IPS-18a (cell line): ENCODE measurements at regions not wholly inside any gene's neighbourhood (a gene's known extent, or its start where the extent isn't known, plus 50 kb on each side); places are given as distances from the start of the nearest gene placed in this dataset.

Source experiments
- H3K27ac ChIP-seq: one replicate; pipeline ENCODE4 v1.5.1; 2013; ENCODE audit warnings: low read length
- H3K27me3 ChIP-seq: one replicate; pipeline ENCODE4 v1.6.1; 2013; ENCODE audit warnings: mild to moderate bottlenecking, low read length; ENCODE audit not compliant: control insufficient read depth, insufficient read depth
- H3K36me3 ChIP-seq: one replicate; pipeline ENCODE4 v1.6.1; 2013; ENCODE audit warnings: low read depth, low read length; ENCODE audit not compliant: control insufficient read depth
- H3K4me1 ChIP-seq: one replicate; pipeline ENCODE4 v1.6.1; 2013; ENCODE audit warnings: low read depth, low read length; ENCODE audit not compliant: control insufficient read depth
- H3K4me3 ChIP-seq: one replicate; pipeline ENCODE4 v1.5.1; 2013; ENCODE audit warnings: low read length
- H3K9ac ChIP-seq: one replicate; pipeline ENCODE4 v1.6.1; 2013; ENCODE audit warnings: mild to moderate bottlenecking, low read length, moderate library complexity
- H3K9me3 ChIP-seq: one replicate; pipeline ENCODE4 v1.6.1; 2013; ENCODE audit warnings: low read depth, low read length; ENCODE audit not compliant: control insufficient read depth

DNA sequence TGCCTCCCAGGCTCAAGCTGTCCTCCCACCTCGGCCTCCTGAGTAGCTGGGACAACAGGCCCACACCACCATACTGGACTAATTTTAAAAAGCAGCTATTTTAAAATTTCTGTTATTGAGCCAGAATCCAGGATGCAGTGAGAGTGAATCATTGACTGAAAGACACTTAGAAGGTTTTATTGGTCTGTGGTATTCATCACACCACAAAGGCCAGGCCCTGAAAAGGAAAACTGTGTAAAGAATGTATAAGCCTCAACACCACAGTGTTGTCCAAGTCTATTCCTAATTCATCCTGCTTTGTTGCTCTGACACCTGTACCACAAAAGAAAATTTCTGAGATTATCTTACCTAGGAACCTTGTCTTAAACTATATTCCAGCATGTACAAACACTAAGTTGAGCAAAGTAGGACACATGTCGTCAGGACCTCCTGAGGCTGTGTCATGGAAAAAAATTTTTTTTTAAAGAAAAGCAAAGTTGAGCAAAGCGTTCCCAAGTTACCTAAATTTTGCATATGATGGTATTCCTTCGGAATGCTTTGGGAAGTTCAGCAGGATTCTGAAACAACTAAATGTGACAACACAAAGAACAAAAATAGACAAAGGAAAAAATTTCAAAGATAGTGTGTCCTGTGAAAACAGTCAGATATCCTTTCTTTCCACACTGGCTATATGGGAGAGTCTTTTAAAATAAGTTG is 129.6 kb upstream of the MKLN1 start:
- Histone ChIP-seq H3K36me3 (no peaks in the 10 kb centered on the region), H3K4me1 (peaks cover 3% of the 10 kb centered on the region), H3K9ac (no peak overlapping the region), H3K27me3 (no peaks in the 10 kb centered on the region), H3K4me3 (no peak overlapping the region), H3K27ac (no peak overlapping the region), H3K9me3 (no peaks in the 10 kb centered on the region)

DNA sequence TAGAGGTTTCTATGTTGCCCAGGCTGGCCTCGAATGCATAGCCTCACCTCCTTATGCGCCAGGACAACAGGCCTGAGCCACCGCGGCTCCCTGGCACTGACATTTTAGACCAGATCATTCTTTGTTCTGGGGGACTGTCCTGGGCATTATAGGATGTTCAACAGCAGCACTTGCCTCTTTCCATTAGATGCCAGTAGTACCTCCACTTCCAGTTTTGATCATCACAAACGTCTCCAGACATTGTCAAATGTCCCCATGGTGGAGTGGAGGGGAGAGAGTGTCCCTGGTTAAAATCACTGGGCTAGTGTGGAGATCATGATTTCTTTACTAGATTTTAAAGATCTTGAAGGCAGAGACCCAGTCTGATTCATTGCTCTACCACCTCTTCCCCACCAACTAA is 125.2 kb upstream of the MKLN1 start:
- H3K27ac ChIP-seq = no peak overlapping the region

DNA sequence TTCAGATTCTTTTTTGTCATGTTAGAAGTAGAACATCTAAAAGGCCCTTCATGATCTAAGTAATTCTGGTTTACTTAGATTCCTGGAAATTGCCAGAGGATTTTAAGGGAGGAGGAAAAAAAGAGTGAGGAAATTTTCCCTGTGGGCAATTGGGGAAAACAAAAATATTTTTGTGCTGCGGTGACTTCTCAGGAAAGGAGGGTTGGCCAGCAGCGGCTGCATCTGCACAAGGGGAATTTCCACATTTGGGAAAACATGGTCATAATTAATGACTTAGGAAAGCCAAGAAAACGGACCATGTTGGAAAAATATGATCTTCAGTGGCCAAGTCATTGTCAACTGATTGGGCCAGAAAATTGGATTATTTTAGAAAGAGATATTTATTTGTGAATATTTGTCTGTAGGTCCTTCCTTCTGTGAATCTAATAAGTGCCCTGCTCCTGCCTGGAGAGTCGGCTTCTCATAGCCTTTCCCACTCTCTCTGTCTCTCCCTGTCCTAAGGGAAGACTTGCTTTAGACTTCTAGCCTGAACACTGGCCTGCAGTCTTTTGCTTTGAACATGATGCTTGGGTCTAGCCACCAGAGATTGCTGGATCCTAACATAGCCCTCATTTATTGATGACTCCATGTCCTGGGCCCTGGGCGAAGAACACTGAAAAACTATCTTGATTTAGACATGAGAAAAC is 124.2 kb upstream of the MKLN1 start:
- no peak overlapping the region for H3K4me3 ChIP-seq
- peaks cover 3% of the 10 kb centered on the region for H3K4me1 ChIP-seq
- no peaks in the 10 kb centered on the region for H3K9me3 ChIP-seq
- no peak overlapping the region for H3K27ac ChIP-seq
- H3K36me3 ChIP-seq = no peaks in the 10 kb centered on the region
- H3K27me3 ChIP-seq = no peaks in the 10 kb centered on the region
- no peak overlapping the region for H3K9ac ChIP-seq

More for the DNA sequence above, 125.2 kb upstream of the MKLN1 start:
- H3K9me3 ChIP-seq = no peaks in the 10 kb centered on the region
- H3K4me1 ChIP-seq = peaks cover 3% of the 10 kb centered on the region
- H3K27me3 ChIP-seq = no peaks in the 10 kb centered on the region
- no peak overlapping the region for H3K9ac ChIP-seq
- H3K4me3 ChIP-seq = no peak overlapping the region
- H3K36me3 ChIP-seq = no peaks in the 10 kb centered on the region

DNA sequence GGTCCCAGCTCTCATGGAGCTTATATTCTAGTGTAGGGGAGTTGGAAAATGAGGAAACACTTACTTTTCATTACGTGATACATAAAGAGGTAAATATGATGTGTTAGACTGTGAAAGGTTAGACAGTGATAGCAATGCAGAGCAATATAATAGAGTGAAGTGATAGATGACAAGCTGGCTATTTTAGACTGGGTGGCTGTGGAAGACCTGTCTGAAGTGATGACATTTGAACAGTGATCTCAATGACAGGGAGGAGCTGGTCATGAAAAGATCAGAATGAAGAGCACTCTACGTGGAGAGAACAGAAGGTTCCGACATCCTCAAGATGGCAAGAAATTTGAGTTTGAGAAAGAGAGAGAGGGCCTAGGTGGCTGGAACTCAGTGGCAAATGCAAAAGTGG is 118.9 kb upstream of the MKLN1 start:
- no peaks in the 10 kb centered on the region for H3K9me3 ChIP-seq
- H3K27ac ChIP-seq = no peak overlapping the region
- no peak overlapping the region for H3K4me3 ChIP-seq
- no peaks in the 10 kb centered on the region for H3K27me3 ChIP-seq
- no peak overlapping the region for H3K9ac ChIP-seq
- peaks cover 10% of the 10 kb centered on the region for H3K4me1 ChIP-seq
- H3K36me3 ChIP-seq = no peaks in the 10 kb centered on the region

DNA sequence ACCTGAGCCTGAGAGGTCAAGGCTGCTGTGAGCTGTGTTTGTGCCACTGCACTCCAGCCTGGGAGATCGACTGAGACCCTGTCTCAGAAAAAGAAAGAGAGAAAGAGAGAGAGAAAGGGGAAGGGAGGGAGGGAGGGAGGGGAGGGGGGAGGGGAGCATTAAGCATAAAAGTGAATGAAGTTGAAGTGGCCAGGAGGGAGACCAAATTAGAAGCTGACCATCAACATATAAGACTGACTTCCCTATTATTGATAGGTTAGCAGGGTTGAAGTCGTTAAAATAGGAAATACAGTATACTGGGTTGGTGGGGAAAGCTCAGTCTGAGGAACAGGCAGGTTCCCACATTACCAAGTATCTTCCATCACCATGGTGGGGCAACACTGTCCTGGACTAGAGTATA is 117.1 kb upstream of the MKLN1 start:
- no peaks in the 10 kb centered on the region for H3K27me3 ChIP-seq

DNA sequence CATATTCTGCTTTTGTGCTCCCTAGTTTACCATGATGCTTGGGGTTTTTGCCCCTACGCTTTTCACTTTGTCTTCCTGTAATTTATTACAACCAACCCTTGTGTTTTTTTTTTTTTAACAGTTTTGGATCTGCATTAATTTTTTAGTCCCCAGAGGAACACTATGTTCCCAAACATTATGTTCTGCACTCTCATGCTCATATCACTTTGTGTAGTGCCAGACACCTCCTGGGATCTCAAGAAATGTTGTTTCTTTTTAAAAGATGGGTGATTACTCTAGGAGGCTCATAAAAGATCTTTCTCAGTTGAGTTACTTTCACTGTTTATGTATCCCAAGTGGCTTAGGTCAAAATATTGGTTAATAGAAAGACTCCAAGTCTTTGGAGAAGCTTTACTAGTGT is 116.2 kb upstream of the MKLN1 start:
- peaks cover 10% of the 10 kb centered on the region for H3K4me1 ChIP-seq
- H3K4me3 ChIP-seq = no peak overlapping the region
- H3K36me3 ChIP-seq = no peaks in the 10 kb centered on the region
- no peak overlapping the region for H3K9ac ChIP-seq
- no peaks in the 10 kb centered on the region for H3K9me3 ChIP-seq
- no peaks in the 10 kb centered on the region for H3K27me3 ChIP-seq
- no peak overlapping the region for H3K27ac ChIP-seq

More for the DNA sequence above, 117.1 kb upstream of the MKLN1 start:
- Histone ChIP-seq H3K9ac (no peak overlapping the region), H3K27ac (no peak overlapping the region), H3K4me1 (peaks cover 10% of the 10 kb centered on the region), H3K36me3 (no peaks in the 10 kb centered on the region), H3K9me3 (no peaks in the 10 kb centered on the region), H3K4me3 (no peak overlapping the region)

DNA sequence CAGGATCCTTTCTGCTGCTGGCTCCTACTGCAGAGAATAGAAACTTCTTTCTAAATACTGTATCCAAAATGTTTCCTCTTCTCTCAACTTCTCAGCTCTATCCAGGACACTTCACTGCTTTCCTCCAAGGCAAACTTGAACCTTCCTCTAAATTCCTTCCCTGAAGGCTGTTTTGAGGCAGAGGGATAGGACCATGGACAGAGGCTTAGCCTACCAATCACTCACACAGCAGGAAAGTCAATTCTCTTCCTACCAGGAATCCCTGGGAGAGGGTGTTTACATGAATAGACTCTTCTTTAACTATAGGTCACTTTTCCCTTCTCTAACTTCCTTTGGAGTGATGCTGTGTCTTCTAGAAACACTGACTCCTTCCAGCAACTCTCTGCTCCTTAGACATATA is 115.6 kb upstream of the MKLN1 start:
- Histone ChIP-seq H3K9me3 (no peaks in the 10 kb centered on the region), H3K4me1 (peaks cover 10% of the 10 kb centered on the region), H3K27ac (no peak overlapping the region), H3K4me3 (no peak overlapping the region), H3K27me3 (no peaks in the 10 kb centered on the region), H3K36me3 (no peaks in the 10 kb centered on the region), H3K9ac (no peak overlapping the region)

DNA sequence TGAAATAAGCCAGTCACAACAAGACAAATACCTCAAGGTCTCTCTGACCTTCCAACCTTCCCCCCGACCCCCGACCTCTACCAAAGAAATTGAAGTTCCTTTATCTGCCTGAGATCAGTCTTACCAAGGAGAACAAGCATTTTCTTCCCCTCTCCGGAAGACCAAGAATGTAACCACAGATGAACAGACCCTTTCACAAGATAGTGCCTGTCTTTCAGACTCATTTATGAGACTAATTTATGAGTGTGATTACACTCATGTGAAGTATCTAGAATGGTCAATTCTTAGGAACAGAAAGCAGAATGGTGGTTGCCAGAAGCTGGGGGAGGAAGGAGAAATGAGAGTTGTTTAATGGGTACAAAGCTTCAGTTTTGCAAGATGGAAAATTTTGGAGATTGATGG is 108.9 kb upstream of the MKLN1 start:
- Histone ChIP-seq H3K27ac (no peak overlapping the region), H3K9ac (no peak overlapping the region), H3K36me3 (no peaks in the 10 kb centered on the region), H3K4me1 (peaks cover 25% of the 10 kb centered on the region), H3K4me3 (no peak overlapping the region), H3K9me3 (no peaks in the 10 kb centered on the region), H3K27me3 (no peaks in the 10 kb centered on the region)

DNA sequence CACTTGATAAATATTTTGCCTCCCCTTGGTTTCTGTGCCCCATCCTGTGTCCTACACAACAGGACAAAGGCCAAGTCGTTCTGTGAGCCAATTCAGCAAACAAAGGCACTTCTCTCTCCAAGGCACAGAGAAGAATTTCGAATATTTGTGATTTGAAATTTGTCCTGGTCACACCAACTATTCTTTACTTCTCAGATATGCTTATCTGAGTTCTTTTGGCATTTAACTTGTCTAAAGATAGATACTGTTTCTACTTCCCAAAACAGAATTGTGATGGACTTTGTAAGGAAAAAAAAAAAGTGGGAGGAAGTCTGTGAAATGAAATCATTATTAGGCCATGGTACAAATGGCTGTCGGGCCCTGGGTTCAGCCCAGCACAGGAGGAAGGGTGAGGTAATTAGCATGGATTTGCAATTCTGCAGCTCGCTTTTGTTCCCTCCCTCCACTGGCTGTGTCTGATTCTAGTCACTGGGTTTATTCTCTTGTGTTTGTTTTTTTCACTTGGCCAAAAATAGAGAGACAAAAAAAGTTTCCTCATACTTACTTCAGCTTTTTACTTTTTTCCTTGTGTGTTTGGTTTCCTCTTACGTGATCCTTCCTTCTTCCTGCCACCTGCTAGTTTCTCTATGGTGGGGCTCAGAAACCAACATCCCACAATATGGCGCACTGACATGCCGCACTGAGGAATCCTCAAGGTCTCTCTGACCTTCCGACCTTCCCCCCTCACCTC is 108.2 kb upstream of the MKLN1 start:
- H3K36me3 ChIP-seq = no peaks in the 10 kb centered on the region
- H3K9me3 ChIP-seq = no peaks in the 10 kb centered on the region
- no peaks in the 10 kb centered on the region for H3K27me3 ChIP-seq
- peaks cover 25% of the 10 kb centered on the region for H3K4me1 ChIP-seq
- H3K4me3 ChIP-seq = no peak overlapping the region
- H3K9ac ChIP-seq = no peak overlapping the region
- no peak overlapping the region for H3K27ac ChIP-seq

DNA sequence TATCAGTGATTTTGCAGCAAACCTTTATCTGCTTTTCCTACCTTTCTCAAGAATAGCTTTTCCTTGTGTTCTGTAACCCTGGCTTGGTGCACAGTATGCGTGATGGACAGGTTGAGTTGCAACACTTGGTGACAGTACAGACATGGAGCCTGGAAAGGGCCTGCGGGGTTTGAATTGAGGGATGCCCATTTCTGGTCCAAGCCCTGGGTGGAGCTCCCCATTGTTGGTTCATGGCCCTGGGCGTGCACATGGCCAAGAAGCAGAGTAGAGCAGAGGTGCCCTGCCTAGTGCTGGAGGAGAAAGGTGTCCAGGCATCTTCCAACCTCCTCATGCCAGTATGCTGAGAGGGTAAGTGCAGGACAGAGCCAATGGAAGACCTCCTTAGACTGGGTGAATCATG is 106.6 kb upstream of the MKLN1 start:
- H3K27ac ChIP-seq = no peak overlapping the region
- H3K4me3 ChIP-seq = no peak overlapping the region
- peaks cover 25% of the 10 kb centered on the region for H3K4me1 ChIP-seq
- no peaks in the 10 kb centered on the region for H3K27me3 ChIP-seq
- H3K9ac ChIP-seq = no peak overlapping the region
- no peaks in the 10 kb centered on the region for H3K9me3 ChIP-seq
- no peaks in the 10 kb centered on the region for H3K36me3 ChIP-seq

DNA sequence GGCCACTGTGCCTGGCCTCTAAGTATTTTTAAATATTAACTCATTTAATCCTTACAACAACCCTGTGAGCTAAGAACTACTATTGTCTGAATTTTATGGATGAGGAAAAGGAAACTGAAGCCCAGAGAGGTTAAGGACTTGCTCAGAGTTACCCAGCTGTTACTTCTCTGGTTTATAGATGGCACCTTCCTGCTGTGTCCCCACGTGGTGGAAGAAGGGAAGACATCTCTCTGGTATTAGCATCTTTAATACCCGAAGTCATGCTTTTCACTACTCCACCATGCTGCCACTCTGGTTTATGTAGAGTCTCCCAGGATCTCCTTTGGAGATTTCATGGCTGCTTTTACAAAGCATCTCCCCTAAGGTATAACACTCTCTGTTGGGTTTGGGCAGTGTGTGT is 105.5 kb upstream of the MKLN1 start:
- Histone ChIP-seq H3K4me3 (no peak overlapping the region), H3K9ac (no peak overlapping the region), H3K27me3 (no peaks in the 10 kb centered on the region), H3K4me1 (peaks cover 25% of the 10 kb centered on the region), H3K9me3 (no peaks in the 10 kb centered on the region), H3K27ac (no peak overlapping the region), H3K36me3 (no peaks in the 10 kb centered on the region)
